ENCODE measurements at regions not wholly inside any gene's neighbourhood (a gene's known extent, or its start where the extent isn't known, plus 50 kb on each side); places are given as distances from the start of the nearest gene placed in this dataset.
"Not testable (repeated sequence)": the region's sequence is repeated elsewhere in the genome, so short reads cannot be mapped to it uniquely, and the experiment has no call there.

- H3K4me3 Mint-ChIP-seq, result no peak overlapping the region
- POLR2A ChIA-PET, result no interaction called here
- CTCF ChIA-PET, result no interaction called here
- H3K4me1 Mint-ChIP-seq (ENCODE audit: low read depth), result no peaks in the 10 kb centered on the region
- no peak for DNase-seq
- no peak overlapping the region for H3K27ac Mint-ChIP-seq
- H3K9me3 Mint-ChIP-seq, result no peaks in the 10 kb centered on the region
- intact Hi-C loops (cut with micrococcal nuclease), result no loop called here
- no peaks in the 10 kb centered on the region for H3K27me3 Mint-ChIP-seq
- no peaks in the 10 kb centered on the region for H3K36me3 Mint-ChIP-seq
Measured at GRCh38 chrX:65846974-65847373, 179.5 kb downstream of the MSN start.

DNA sequence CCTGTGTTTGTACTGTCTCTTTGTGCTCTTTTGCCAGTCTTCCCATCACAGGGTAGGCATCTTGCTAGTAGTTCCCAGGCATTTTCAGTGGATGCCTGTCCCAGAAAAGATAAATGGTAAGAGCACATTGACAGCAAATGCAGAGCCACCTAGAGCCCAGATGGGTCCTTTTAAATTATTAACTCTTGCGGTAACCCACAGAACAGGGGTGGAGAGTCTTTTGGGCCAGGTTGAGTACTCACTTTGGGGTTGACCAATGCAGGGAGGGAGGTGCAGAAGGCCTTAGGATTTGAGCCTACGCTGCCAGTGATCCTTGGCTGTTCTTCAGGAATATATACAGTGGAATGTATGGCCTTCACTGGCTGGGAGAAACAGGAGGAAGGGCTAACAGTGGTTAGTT is 173.8 kb downstream of the MSN start:
- intact Hi-C loops (cut with micrococcal nuclease), result no loop called here
- ChIA-PET POLR2A (no interaction called here), CTCF (no interaction called here)
- no peak for DNase-seq
- Mint-ChIP-seq H3K27me3 (no peaks in the 10 kb centered on the region), H3K4me3 (no peak overlapping the region), H3K36me3 (no peaks in the 10 kb centered on the region), H3K4me1 (ENCODE audit: low read depth) (peaks cover 2% of the 10 kb centered on the region), H3K27ac (no peak overlapping the region), H3K9me3 (no peaks in the 10 kb centered on the region)

GRCh38 chrX:65838674-65839073 is 171.2 kb downstream of the MSN start:
- POLR2A ChIA-PET, result no interaction called here
- CTCF ChIA-PET, result no interaction called here
- no peaks in the 10 kb centered on the region for H3K27me3 Mint-ChIP-seq
- no peak for DNase-seq
- intact Hi-C loops (cut with micrococcal nuclease), result no loop called here
- no peak overlapping the region for H3K27ac Mint-ChIP-seq
- no peak overlapping the region for H3K4me3 Mint-ChIP-seq
- H3K36me3 Mint-ChIP-seq, result no peaks in the 10 kb centered on the region
- H3K9me3 Mint-ChIP-seq, result no peaks in the 10 kb centered on the region
- H3K4me1 Mint-ChIP-seq (ENCODE audit: low read depth), result peaks cover 2% of the 10 kb centered on the region

DNA sequence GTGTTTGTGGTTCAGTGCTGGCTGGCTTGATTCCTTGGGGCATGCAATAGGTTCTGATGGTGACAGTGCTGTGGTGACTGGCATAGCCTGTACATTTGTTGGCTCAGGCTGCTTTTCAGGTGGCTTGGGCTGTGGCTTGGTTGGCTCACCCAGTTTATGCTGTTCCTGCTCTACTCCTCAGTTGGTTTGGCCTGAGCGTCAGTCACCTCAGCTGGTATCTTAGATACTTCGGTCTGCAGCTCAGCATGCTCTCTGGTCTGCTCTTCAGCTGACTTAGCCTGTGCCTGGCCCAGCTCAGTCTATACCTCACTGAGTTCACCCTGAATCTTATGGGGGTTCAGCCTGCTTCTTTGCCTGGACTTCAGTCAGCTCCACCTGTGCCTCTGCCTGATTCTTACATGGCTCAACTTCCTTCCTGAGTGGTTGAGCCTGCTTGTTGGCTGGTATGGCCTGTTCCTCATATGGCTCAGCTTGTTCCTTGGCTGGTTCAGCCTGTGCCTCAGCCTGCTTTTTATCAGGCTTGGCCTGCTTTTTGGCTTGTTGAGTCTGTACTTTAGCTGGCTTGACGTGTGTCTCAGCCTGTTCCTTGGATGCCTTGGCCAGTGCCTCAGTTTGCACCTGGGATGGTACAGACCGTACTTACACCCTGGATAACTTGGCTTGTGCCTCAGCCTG is 170.6 kb downstream of the MSN start:
- POLR2A ChIA-PET, result no interaction called here
- no peak overlapping the region for H3K27ac Mint-ChIP-seq
- CTCF ChIA-PET, result no interaction called here
- H3K4me3 Mint-ChIP-seq, result no peak overlapping the region
- no peak for DNase-seq
- H3K9me3 Mint-ChIP-seq, result no peaks in the 10 kb centered on the region
- H3K27me3 Mint-ChIP-seq, result no peaks in the 10 kb centered on the region
- intact Hi-C loops (cut with micrococcal nuclease), result no loop called here
- no peaks in the 10 kb centered on the region for H3K36me3 Mint-ChIP-seq
- peaks cover 2% of the 10 kb centered on the region for H3K4me1 Mint-ChIP-seq (ENCODE audit: low read depth)

GRCh38 chrX:65831268-65831667 is 163.8 kb downstream of the MSN start:
- CTCF ChIA-PET, result no interaction called here
- H3K4me3 Mint-ChIP-seq, result no peak overlapping the region
- H3K36me3 Mint-ChIP-seq, result no peaks in the 10 kb centered on the region
- POLR2A ChIA-PET, result no interaction called here
- H3K27ac Mint-ChIP-seq, result no peak overlapping the region
- intact Hi-C loops (cut with micrococcal nuclease), result no loop called here
- no peaks in the 10 kb centered on the region for H3K9me3 Mint-ChIP-seq
- no peaks in the 10 kb centered on the region for H3K27me3 Mint-ChIP-seq
- no peaks in the 10 kb centered on the region for H3K4me1 Mint-ChIP-seq (ENCODE audit: low read depth)
- no peak for DNase-seq

DNA sequence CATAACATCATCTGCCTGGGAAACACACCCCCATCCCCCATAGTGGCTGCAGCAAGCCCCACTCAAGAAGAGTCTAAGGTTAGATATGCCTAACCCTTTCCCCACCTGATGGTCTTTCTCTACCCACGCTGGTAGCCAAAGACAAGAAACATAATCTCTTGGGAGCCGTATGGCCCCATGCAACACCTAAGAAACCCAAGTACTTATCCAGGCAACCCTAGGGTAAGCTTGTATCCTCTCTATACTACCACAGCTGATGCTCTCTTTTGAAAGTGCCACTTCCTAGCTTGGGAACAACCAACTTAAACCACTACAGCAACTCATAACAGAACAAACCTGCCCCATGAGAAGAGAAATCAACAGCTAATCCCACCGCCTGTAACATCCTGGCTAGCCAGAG is 161.1 kb downstream of the MSN start:
- H3K9me3 Mint-ChIP-seq, result no peaks in the 10 kb centered on the region
- no peak overlapping the region for H3K27ac Mint-ChIP-seq
- ChIA-PET POLR2A (no interaction called here), CTCF (no interaction called here)
- H3K4me3 Mint-ChIP-seq, result no peak overlapping the region
- intact Hi-C loops (cut with micrococcal nuclease), result no loop called here
- no peaks in the 10 kb centered on the region for H3K27me3 Mint-ChIP-seq
- H3K36me3 Mint-ChIP-seq, result no peaks in the 10 kb centered on the region
- DNase-seq, result no peak
- H3K4me1 Mint-ChIP-seq (ENCODE audit: low read depth), result no peaks in the 10 kb centered on the region

- H3K27me3 Mint-ChIP-seq; H3K27ac Mint-ChIP-seq; H3K4me3 Mint-ChIP-seq; intact Hi-C loops (cut with micrococcal nuclease); DNase-seq; POLR2A ChIA-PET; CTCF ChIA-PET; H3K9me3 Mint-ChIP-seq; H3K36me3 Mint-ChIP-seq: not testable (repeated sequence)
- peaks cover 10% of the 10 kb centered on the region for H3K4me1 Mint-ChIP-seq (ENCODE audit: low read depth)
Measured at GRCh38 chrX:65825226-65825625, 157.8 kb downstream of the MSN start.

- POLR2A ChIA-PET, result interaction anchor here (0.9 kb wide), 1 partner anchor 82 kb away, joined by 3 read pairs; no protein-coding TSS in a partner anchor
Measured at GRCh38 chrX:65821721-65822496, 154.5 kb downstream of the MSN start.

DNA sequence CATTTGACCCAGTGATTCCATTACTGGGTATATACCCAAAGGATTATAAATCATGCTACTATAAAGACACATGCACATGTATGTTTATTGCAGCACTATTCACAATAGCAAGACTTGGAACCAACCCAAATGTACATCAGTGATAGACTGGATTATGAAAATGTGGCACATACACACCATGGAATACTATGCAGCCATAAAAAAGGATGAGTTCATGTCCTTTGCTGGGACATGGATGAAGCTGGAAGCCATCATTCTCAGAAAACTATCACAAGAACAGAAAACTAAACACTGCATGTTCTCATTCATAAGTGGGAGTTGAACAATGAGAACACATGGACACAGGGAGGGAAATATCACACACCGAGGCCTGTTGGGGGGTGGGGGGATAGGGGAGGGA is 152.5 kb downstream of the MSN start:
- H3K27me3 Mint-ChIP-seq, H3K36me3 Mint-ChIP-seq, H3K27ac Mint-ChIP-seq, POLR2A ChIA-PET, CTCF ChIA-PET, H3K4me3 Mint-ChIP-seq, H3K9me3 Mint-ChIP-seq, DNase-seq: not testable (repeated sequence)
- H3K4me1 Mint-ChIP-seq (ENCODE audit: low read depth), result peaks cover 10% of the 10 kb centered on the region
- intact Hi-C loops (cut with micrococcal nuclease), result loop anchor here (5.0 kb wide), 1 partner anchor 37 kb away; no protein-coding TSS in a partner anchor

More at GRCh38 chrX:65821721-65822496, 154.5 kb downstream of the MSN start:
- CTCF ChIA-PET, result no interaction called here
- Mint-ChIP-seq H3K27me3 (peaks cover 2% of the 10 kb centered on the region), H3K36me3 (no peaks in the 10 kb centered on the region), H3K4me3 (peak overlapping the region; percentile 58), H3K9me3 (no peaks in the 10 kb centered on the region), H3K27ac (no peak overlapping the region), H3K4me1 (ENCODE audit: low read depth) (peaks cover 10% of the 10 kb centered on the region)
- intact Hi-C loops (cut with micrococcal nuclease), result loop anchor here (5.0 kb wide), 1 partner anchor 35 kb away; no protein-coding TSS in a partner anchor
- DNase-seq, result peak; percentile 50

DNA sequence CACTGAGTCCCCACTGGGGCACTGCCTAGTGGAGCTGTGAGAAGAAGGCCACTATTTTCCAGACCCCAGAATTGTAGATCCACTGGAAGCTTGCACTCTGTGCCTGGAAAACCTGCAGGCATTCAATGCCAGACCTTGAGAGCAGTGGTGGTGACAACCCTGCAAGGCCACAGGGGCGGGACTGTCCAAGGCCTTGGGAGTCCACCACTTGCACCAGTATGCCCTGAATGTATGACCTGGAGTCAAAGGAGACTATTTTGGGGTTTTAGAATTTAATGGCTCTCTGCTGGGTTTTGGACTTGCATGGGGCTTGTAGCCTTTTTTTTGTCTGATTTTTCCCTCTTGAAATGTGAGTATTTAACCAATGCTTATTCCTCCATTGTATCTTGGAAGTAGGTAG is 145.8 kb downstream of the MSN start:
- H3K9me3 Mint-ChIP-seq, result peaks cover 10% of the 10 kb centered on the region
- H3K36me3 Mint-ChIP-seq, result no peaks in the 10 kb centered on the region
- no peak overlapping the region for H3K4me3 Mint-ChIP-seq
- intact Hi-C loops (cut with micrococcal nuclease), result no loop called here
- no peaks in the 10 kb centered on the region for H3K4me1 Mint-ChIP-seq (ENCODE audit: low read depth)
- no peaks in the 10 kb centered on the region for H3K27me3 Mint-ChIP-seq
- POLR2A ChIA-PET, result no interaction called here
- CTCF ChIA-PET, result no interaction called here
- H3K27ac Mint-ChIP-seq, result no peak overlapping the region
- DNase-seq, result no peak

DNA sequence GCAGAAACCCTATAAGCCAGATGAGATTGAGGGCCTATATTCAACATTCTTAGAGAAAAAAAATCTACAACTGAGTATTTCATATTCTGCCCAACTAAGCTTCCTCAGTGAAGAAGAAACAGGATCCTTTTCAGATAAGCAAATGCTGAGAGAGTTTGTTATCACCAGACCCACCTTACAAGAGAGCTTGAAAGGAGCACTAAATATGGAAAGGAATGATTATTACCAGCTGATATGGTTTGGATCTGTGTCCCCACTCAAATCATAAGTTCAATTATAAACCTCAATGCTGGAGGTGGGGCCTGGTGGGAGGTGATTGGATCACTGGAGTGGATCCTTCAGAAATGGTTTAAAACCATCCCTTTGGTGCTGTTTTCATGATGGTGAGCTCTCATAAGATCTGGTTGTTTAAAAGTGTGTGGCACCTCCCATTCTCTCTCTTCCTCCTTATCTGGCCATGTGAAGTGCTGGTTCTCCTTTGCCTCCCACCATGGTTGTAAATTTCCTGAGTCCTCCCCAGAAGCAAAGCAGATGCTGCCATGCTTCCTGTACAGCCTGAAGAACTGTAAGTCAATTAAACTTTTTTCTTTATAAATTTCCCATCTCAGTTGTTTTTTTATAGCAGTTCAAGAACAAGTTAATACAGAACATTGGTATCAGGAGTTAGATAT is 144.2 kb downstream of the MSN start:
- ChIA-PET CTCF (no interaction called here), POLR2A (no interaction called here)
- H3K36me3 Mint-ChIP-seq, result no peaks in the 10 kb centered on the region
- H3K27ac Mint-ChIP-seq, result no peak overlapping the region
- H3K9me3 Mint-ChIP-seq, result peaks cover 10% of the 10 kb centered on the region
- no peaks in the 10 kb centered on the region for H3K27me3 Mint-ChIP-seq
- H3K4me3 Mint-ChIP-seq, result no peak overlapping the region
- intact Hi-C loops (cut with micrococcal nuclease), result no loop called here
- no peak for DNase-seq
- no peaks in the 10 kb centered on the region for H3K4me1 Mint-ChIP-seq (ENCODE audit: low read depth)

All from activated CD4-positive, alpha-beta memory T cell treated with anti-CD3 and anti-CD28 coated beads for 36 hours (primary cell).